ENCODE measurements at regions not wholly inside any gene's neighbourhood (a gene's known extent, or its start where the extent isn't known, plus 50 kb on each side); places are given as distances from the start of the nearest gene placed in this dataset.

DNA sequence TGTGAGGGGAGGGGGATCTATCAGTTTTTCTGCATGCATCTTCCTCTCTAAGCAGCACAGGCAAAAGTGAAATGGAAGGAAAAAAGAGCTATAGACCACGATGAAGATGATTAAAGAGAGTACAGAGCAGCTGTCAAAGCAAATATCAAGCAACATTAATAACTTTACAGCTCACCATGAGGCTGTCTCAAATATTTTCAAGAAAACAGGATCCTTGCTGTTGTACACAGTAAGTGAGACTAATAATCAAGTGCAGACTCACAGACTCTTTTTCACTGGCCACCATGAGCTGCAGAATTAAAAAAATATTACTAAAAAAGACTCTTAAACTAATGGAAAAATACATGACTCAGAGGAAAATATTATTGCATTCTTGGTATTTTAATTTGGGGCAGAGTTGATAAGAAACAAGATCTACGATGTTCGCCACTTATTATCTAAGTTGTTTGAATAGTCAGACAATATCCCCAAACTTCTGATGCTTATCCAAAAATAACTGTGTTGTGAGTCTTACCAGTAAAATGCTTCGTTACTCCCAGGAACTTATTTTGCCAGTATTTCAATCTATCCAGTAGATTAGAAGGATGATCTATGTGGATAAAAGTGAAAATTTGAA, 817.5 kb upstream of the ALCAM start:
- ATAC-seq (no peak), DNase-seq (ENCODE audit: low read depth in 1 of 2, low spot score in 1 of 2) (no peak), FAIRE-seq (no peak)
- no peak overlapping the region for H3K27ac ChIP-seq
- no peak overlapping the region for H3K4me2 ChIP-seq
- ChIA-PET POLR2A (no interaction called here), CTCF (interaction anchor here (0.7 kb wide), 1 partner anchor 9 kb away, joined by 3 read pairs; no protein-coding TSS in a partner anchor)
- no peaks in the 10 kb centered on the region for H3K9me3 ChIP-seq
- TF ChIP-seq, protein P1, sequence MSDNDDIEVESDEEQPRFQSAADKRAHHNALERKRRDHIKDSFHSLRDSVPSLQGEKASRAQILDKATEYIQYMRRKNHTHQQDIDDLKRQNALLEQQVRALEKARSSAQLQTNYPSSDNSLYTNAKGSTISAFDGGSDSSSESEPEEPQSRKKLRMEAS (IDR thresholded peaks at IDR 0.05): no peak
- no peak for TF ChIP-seq FOSL2 (IDR thresholded peaks at IDR 0.05)
- no peak for TF ChIP-seq FOSL2 (CRISPR knock-in tag; IDR thresholded peaks at IDR 0.05)
- TF ChIP-seq RAD21 (conservative IDR thresholded peaks at IDR 0.05 in 1 of 2, IDR thresholded peaks at IDR 0.05 in 1 of 2): no peak
- TF ChIP-seq POLR2A (IDR thresholded peaks at IDR 0.05; ENCODE audit: low read length): no peak
- no peak for TF ChIP-seq ZNF302 (CRISPR knock-in tag; IDR thresholded peaks at IDR 0.05)
- TF ChIP-seq PHF8 (IDR thresholded peaks at IDR 0.05; ENCODE audit: borderline replicate concordance, low read depth): no peak
- TF ChIP-seq MYC (IDR thresholded peaks at IDR 0.05; ENCODE audit: borderline replicate concordance, low read length): no peak
- no peak for TF ChIP-seq EHMT2 (IDR thresholded peaks at IDR 0.05; ENCODE audit: low read depth)
- TF ChIP-seq, protein P2, sequence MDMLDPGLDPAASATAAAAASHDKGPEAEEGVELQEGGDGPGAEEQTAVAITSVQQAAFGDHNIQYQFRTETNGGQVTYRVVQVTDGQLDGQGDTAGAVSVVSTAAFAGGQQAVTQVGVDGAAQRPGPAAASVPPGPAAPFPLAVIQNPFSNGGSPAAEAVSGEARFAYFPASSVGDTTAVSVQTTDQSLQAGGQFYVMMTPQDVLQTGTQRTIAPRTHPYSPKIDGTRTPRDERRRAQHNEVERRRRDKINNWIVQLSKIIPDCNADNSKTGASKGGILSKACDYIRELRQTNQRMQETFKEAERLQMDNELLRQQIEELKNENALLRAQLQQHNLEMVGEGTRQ (IDR thresholded peaks at IDR 0.05): no peak
- TF ChIP-seq HEYL (CRISPR knock-in tag; IDR thresholded peaks at IDR 0.05): no peak
- no peak for TF ChIP-seq ZSCAN20 (CRISPR knock-in tag; IDR thresholded peaks at IDR 0.05)
- no peak for TF ChIP-seq HDAC2 (IDR thresholded peaks at IDR 0.05)
- no peak for TF ChIP-seq HOXB5 (CRISPR knock-in tag; IDR thresholded peaks at IDR 0.05)
- no peak for TF ChIP-seq TFCP2L1 (CRISPR knock-in tag; IDR thresholded peaks at IDR 0.05)
- TF ChIP-seq ESRRA (IDR thresholded peaks at IDR 0.05; ENCODE audit: borderline replicate concordance, low read length): no peak
- no peak for TF ChIP-seq GATA3 (IDR thresholded peaks at IDR 0.05; ENCODE audit: borderline replicate concordance)
- TF ChIP-seq RCOR1 (IDR thresholded peaks at IDR 0.05; ENCODE audit: low read depth, low read length): no peak
- TF ChIP-seq HOXA7 (CRISPR knock-in tag; IDR thresholded peaks at IDR 0.05): no peak
- TF ChIP-seq NR3C1 (IDR thresholded peaks at IDR 0.05): no peak
- H3K4me1 ChIP-seq: no peaks in the 10 kb centered on the region
- H3K4me3 ChIP-seq: no peak overlapping the region
- 51% methylated on average over 4 of the region's 4 CpGs for WGBS (ENCODE audit: missing lambda C conversion rate)

DNA sequence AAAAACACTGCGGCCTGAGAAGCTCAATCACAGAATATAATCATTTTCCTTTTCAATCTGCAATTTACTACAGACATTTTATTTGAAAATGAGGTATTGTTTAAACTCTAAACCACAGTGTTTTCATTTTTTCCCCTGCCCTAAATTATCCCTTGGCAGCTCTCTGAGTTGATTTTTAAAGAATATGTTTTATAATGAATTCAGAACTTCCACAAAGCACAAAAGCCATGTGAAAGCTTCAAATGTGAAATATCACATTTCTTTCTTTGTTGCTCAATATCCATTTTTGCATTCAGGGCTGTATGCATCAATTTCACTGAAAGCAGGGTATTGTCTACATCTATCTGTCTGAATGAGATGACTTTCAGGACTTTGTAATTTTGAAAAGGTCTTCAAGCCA, 813.6 kb upstream of the ALCAM start:
- DNase-seq (ENCODE audit: low read depth in 1 of 2, low spot score in 1 of 2) (no peak), ATAC-seq (no peak), FAIRE-seq (no peak)
- POLR2A ChIA-PET: no interaction called here
- no peaks in the 10 kb centered on the region for H3K9me3 ChIP-seq
- CTCF ChIA-PET: no interaction called here
- H3K4me1 ChIP-seq: no peaks in the 10 kb centered on the region
- WGBS (ENCODE audit: missing lambda C conversion rate): 81% methylated on average over 1 of the region's 1 CpG
- no peak overlapping the region for H3K27ac ChIP-seq
- H3K4me3 ChIP-seq: no peak overlapping the region
- no peak for TF ChIP-seq RFX5 (IDR thresholded peaks at IDR 0.05)
- TF ChIP-seq POLR2A (IDR thresholded peaks at IDR 0.05; ENCODE audit: low read length): no peak
- TF ChIP-seq MAZ (IDR thresholded peaks at IDR 0.05; ENCODE audit: borderline replicate concordance, low read depth, low read length): no peak
- no peak for TF ChIP-seq SMC3 (IDR thresholded peaks at IDR 0.05)
- TF ChIP-seq SREBF2 (IDR thresholded peaks at IDR 0.05): no peak
- TF ChIP-seq, protein P3, sequence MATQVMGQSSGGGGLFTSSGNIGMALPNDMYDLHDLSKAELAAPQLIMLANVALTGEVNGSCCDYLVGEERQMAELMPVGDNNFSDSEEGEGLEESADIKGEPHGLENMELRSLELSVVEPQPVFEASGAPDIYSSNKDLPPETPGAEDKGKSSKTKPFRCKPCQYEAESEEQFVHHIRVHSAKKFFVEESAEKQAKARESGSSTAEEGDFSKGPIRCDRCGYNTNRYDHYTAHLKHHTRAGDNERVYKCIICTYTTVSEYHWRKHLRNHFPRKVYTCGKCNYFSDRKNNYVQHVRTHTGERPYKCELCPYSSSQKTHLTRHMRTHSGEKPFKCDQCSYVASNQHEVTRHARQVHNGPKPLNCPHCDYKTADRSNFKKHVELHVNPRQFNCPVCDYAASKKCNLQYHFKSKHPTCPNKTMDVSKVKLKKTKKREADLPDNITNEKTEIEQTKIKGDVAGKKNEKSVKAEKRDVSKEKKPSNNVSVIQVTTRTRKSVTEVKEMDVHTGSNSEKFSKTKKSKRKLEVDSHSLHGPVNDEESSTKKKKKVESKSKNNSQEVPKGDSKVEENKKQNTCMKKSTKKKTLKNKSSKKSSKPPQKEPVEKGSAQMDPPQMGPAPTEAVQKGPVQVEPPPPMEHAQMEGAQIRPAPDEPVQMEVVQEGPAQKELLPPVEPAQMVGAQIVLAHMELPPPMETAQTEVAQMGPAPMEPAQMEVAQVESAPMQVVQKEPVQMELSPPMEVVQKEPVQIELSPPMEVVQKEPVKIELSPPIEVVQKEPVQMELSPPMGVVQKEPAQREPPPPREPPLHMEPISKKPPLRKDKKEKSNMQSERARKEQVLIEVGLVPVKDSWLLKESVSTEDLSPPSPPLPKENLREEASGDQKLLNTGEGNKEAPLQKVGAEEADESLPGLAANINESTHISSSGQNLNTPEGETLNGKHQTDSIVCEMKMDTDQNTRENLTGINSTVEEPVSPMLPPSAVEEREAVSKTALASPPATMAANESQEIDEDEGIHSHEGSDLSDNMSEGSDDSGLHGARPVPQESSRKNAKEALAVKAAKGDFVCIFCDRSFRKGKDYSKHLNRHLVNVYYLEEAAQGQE (IDR thresholded peaks at IDR 0.05): no peak
- no peak for TF ChIP-seq CBX8 (IDR thresholded peaks at IDR 0.05)
- TF ChIP-seq FOSB (CRISPR knock-in tag; IDR thresholded peaks at IDR 0.05): no peak
- TF ChIP-seq, protein P4, sequence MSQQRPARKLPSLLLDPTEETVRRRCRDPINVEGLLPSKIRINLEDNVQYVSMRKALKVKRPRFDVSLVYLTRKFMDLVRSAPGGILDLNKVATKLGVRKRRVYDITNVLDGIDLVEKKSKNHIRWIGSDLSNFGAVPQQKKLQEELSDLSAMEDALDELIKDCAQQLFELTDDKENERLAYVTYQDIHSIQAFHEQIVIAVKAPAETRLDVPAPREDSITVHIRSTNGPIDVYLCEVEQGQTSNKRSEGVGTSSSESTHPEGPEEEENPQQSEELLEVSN (IDR thresholded peaks at IDR 0.05; ENCODE audit: borderline replicate concordance, low read depth): no peak
- TF ChIP-seq TP53 (CRISPR knock-in tag; IDR thresholded peaks at IDR 0.05): no peak
- no peak for TF ChIP-seq RARB (CRISPR knock-in tag; IDR thresholded peaks at IDR 0.05)
- TF ChIP-seq, protein P5, sequence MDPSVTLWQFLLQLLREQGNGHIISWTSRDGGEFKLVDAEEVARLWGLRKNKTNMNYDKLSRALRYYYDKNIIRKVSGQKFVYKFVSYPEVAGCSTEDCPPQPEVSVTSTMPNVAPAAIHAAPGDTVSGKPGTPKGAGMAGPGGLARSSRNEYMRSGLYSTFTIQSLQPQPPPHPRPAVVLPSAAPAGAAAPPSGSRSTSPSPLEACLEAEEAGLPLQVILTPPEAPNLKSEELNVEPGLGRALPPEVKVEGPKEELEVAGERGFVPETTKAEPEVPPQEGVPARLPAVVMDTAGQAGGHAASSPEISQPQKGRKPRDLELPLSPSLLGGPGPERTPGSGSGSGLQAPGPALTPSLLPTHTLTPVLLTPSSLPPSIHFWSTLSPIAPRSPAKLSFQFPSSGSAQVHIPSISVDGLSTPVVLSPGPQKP (IDR thresholded peaks at IDR 0.05; ENCODE audit: low read depth, low read length): no peak
- TF ChIP-seq ZSCAN20 (CRISPR knock-in tag; IDR thresholded peaks at IDR 0.05): no peak
- TF ChIP-seq ZC3H11A (IDR thresholded peaks at IDR 0.05): no peak
- no peak for TF ChIP-seq GATA3 (IDR thresholded peaks at IDR 0.05; ENCODE audit: borderline replicate concordance)
- no peak for TF ChIP-seq KDM5A (IDR thresholded peaks at IDR 0.05)
- TF ChIP-seq MYC (IDR thresholded peaks at IDR 0.05; ENCODE audit: borderline replicate concordance, low read length): no peak
- no peak for TF ChIP-seq RNF2 (IDR thresholded peaks at IDR 0.05; ENCODE audit: borderline replicate concordance, low read depth)
- TF ChIP-seq JUNB (IDR thresholded peaks at IDR 0.05): no peak
- no peak overlapping the region for H3K4me2 ChIP-seq

All from A549 (cell line).